IMR-90 (cell line): ENCODE measurements at regions not wholly inside any gene's neighbourhood (a gene's known extent, or its start where the extent isn't known, plus 50 kb on each side); places are given as distances from the start of the nearest gene placed in this dataset.

Experiments used
- ATAC-seq: fragments of 200-7000 bp; cut with Tn5 transposase; 2 replicates; pipeline ENCODE4 v1.9.1; 2020; ENCODE audit warnings: low read depth, mild to moderate bottlenecking, moderate library complexity
- BruUV-seq: library from RNA; stranded (reverse); fragments of 400-500 nt; replicated peaks from 2 replicates; lab custom pipeline; 2021; lab: Mats Ljungman, UMichigan
- CTCF ChIA-PET: fragments of 300-600 bp; formaldehyde crosslinking; extraction: SDS; loops from one replicate; lab custom pipeline; 2021; ENCODE audit warnings: antibody characterized with exemption; lab: Yijun Ruan, JAX
- POLR2A ChIA-PET: fragments of 300-600 bp; sonication (Branson Sonifier 250); formaldehyde crosslinking; loops from one replicate; lab custom pipeline; 2022; ENCODE audit warnings: antibody characterized with exemption; ENCODE audit not compliant: unreplicated experiment; lab: Charles Lee
- DNase-seq: peaks from one replicate; pipeline ENCODE4 v3.0.0; 2013
- H2AFZ ChIP-seq: replicated peaks from 2 replicates; pipeline ENCODE3; 2013; ENCODE audit warnings: low read length, mild to moderate bottlenecking; ENCODE audit not compliant: poor library complexity
- H2AK5ac ChIP-seq: 2 replicates; pipeline ENCODE4 v1.6.1; 2013; ENCODE audit warnings: low read depth, low read length, inconsistent platforms
- H2AK9ac ChIP-seq: replicated peaks from 2 replicates; pipeline ENCODE3; 2013; ENCODE audit warnings: mild to moderate bottlenecking, low read depth, low read length, moderate library complexity; ENCODE audit not compliant: poor library complexity
- H2BK120ac ChIP-seq: 2 replicates; pipeline ENCODE4 v1.6.1; 2013; ENCODE audit warnings: low read depth, low read length, inconsistent platforms
- H2BK15ac ChIP-seq: 3 replicates; pipeline ENCODE4 v1.6.1; 2013; ENCODE audit warnings: low read depth, low read length, inconsistent platforms
- H2BK20ac ChIP-seq: 2 replicates; pipeline ENCODE4 v1.6.1; 2013; ENCODE audit warnings: low read depth, mild to moderate bottlenecking, inconsistent platforms, low read length, moderate library complexity
- H2BK5ac ChIP-seq: 2 replicates; pipeline ENCODE4 v1.6.1; 2013; ENCODE audit warnings: mild to moderate bottlenecking, low read depth, low read length, inconsistent platforms; ENCODE audit not compliant: poor library complexity, severe bottlenecking
- H3K14ac ChIP-seq: replicated peaks from 2 replicates; pipeline ENCODE4 v1.6.1; 2013; ENCODE audit warnings: low read depth, low read length, inconsistent platforms
- H3K18ac ChIP-seq: 2 replicates; pipeline ENCODE4 v1.6.1; 2013; ENCODE audit warnings: low read depth, low read length, control low read depth
- H3K23ac ChIP-seq: 2 replicates; pipeline ENCODE4 v1.6.1; 2013; ENCODE audit warnings: low read depth, low read length, inconsistent platforms
- H3K27ac ChIP-seq: 2 replicates; pipeline ENCODE4 v1.5.1; 2013; ENCODE audit warnings: mild to moderate bottlenecking, control low read depth, low read length; ENCODE audit not compliant: insufficient read depth
- H3K27me3 ChIP-seq: 2 replicates; pipeline ENCODE4 v1.6.1; 2013; ENCODE audit warnings: low read length; ENCODE audit not compliant: control insufficient read depth, insufficient read depth
- H3K36me3 ChIP-seq: 2 replicates; pipeline ENCODE4 v1.6.1; 2013; ENCODE audit warnings: low read length, mixed read lengths; ENCODE audit not compliant: control insufficient read depth, insufficient read depth
- H3K4ac ChIP-seq: 2 replicates; pipeline ENCODE4 v1.6.1; 2013; ENCODE audit warnings: low read depth, low read length, inconsistent platforms
- H3K4me1 ChIP-seq: 2 replicates; pipeline ENCODE4 v1.6.1; 2013; ENCODE audit warnings: low read length, mixed read lengths; ENCODE audit not compliant: control insufficient read depth, insufficient read depth
- H3K4me2 ChIP-seq: 2 replicates; pipeline ENCODE4 v1.6.1; 2013; ENCODE audit warnings: low read depth, mild to moderate bottlenecking, control low read depth, low read length, moderate library complexity
- H3K4me3 ChIP-seq: 2 replicates; pipeline ENCODE4 v1.5.1; 2013; ENCODE audit warnings: low read depth, mild to moderate bottlenecking, control low read depth, low read length, moderate library complexity; ENCODE audit not compliant: insufficient read depth
- H3K56ac ChIP-seq: 2 replicates; pipeline ENCODE4 v1.6.1; 2013; ENCODE audit warnings: low read length, inconsistent platforms; ENCODE audit not compliant: insufficient read depth; ENCODE audit errors: extremely low read depth
- H3K79me1 ChIP-seq, 2 experiments: 2 replicates each; pipeline ENCODE4 v1.6.1; 2013; ENCODE audit warnings: low read length in 2 of 2, inconsistent platforms in 1 of 2, low read depth in 1 of 2
- H3K9ac ChIP-seq: 2 replicates; pipeline ENCODE4 v1.6.1; 2013; ENCODE audit warnings: low read depth, low read length, control low read depth
- H3K9me1 ChIP-seq: 2 replicates; pipeline ENCODE4 v1.6.1; 2013; ENCODE audit warnings: low read length, inconsistent platforms; ENCODE audit not compliant: insufficient read depth
- H3K9me3 ChIP-seq: 2 replicates; pipeline ENCODE4 v1.6.1; 2013; ENCODE audit warnings: low read length; ENCODE audit not compliant: control insufficient read depth, insufficient read depth
- H4K20me1 ChIP-seq: 2 replicates; pipeline ENCODE4 v1.6.1; 2013; ENCODE audit warnings: low read length, inconsistent platforms; ENCODE audit not compliant: insufficient read depth
- H4K5ac ChIP-seq: 2 replicates; pipeline ENCODE4 v1.6.1; 2013; ENCODE audit warnings: mild to moderate bottlenecking, low read depth, low read length, control low read depth
- H4K8ac ChIP-seq, 2 experiments: 2 replicates each; pipeline ENCODE4 v1.6.1; 2013; ENCODE audit warnings: low read depth in 2 of 2, low read length in 2 of 2, control low read depth in 1 of 2, inconsistent platforms in 1 of 2
- H4K91ac ChIP-seq: 2 replicates; pipeline ENCODE4 v1.6.1; 2013; ENCODE audit warnings: low read depth, low read length, inconsistent platforms; ENCODE audit not compliant: insufficient read depth
- FOS ChIP-seq: fragments of 150-350 bp; IDR thresholded peaks from 2 replicates; pipeline ENCODE4 v1.6.1; 2016; ENCODE audit warnings: low read depth, low read length
- WGBS, 2 experiments: methylation state at CpG; one replicate each; pipeline versions ENCODE4 v1.1.5 to v1.1.7; 2013; ENCODE audit warnings: missing lambda C conversion rate in 2 of 2; ENCODE audit not compliant: insufficient read length in 1 of 2; ENCODE audit errors: extremely low coverage in 2 of 2; 5-methylcytosine and 5-hydroxymethylcytosine counted together
- dilution Hi-C: fragments of 300-500 bp; cut with HindIII; formaldehyde crosslinking; loops from one replicate; pipeline ENCODE4 v1.14.3; 2018; ENCODE audit warnings: low sequenced_read_pairs; ENCODE audit not compliant: unreplicated experiment
- in situ Hi-C: fragments of 300-500 bp; cut with MboI; formaldehyde crosslinking; loops from 3 replicates; pipeline ENCODE4 v1.14.3; 2019; ENCODE audit warnings: low sequenced_read_pairs, inconsistent platforms, mixed read lengths
- intact Hi-C: fragments of 100-400 bp; cut with micrococcal nuclease; formaldehyde crosslinking; loops from 2 replicates; pipeline ENCODE4 v1.10.0; 2022

DNA sequence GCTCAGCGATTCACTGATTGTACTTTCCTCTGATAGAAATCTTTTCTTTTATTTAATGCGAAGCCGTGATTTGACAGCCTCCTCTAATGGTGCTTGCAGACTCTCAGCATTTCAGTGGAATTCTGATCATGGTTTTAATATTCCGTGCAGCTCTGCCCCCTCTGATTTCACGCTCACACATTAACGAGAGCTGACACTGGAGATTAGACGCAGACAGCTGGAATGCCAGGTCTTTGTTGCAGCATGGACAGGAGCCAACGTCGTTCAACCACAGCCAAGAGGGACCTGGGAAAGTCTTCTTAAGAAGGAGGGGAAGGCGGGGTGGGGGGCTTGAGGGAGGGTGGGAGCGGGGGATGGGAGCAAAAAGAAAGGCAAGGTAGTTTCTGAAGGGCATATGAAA lies 186.4 kb downstream of the BLID start:
- POLR2A ChIA-PET = no interaction called here
- no peaks in the 10 kb centered on the region for H3K36me3 ChIP-seq
- peak overlapping the region; percentile 2; the same call in 1 of the 2 replicates for H4K5ac ChIP-seq
- H3K4ac ChIP-seq = peak overlapping the region; percentile 26; the same call in 1 of the 2 replicates
- H3K9me1 ChIP-seq = no peaks in the 10 kb centered on the region
- peak overlapping the region; percentile 28; the same call in 1 of the 2 replicates for H3K9ac ChIP-seq
- peak overlapping the region; percentile 75 for H2AFZ ChIP-seq
- H2BK15ac ChIP-seq = peak overlapping the region; percentile 23; the same call in 1 of the 3 replicates
- no peaks in the 10 kb centered on the region for H3K27me3 ChIP-seq
- H3K18ac ChIP-seq = peak overlapping the region; percentile 35; the same call in 1 of the 2 replicates
- no peaks in the 10 kb centered on the region for H3K79me1 ChIP-seq
- no CpG with 5 or more reads among the region's 11 CpGs for WGBS, 2 experiments
- CTCF ChIA-PET = interaction anchor here (0.9 kb wide), 1 partner anchor 15 kb away, joined by 3 read pairs; no protein-coding TSS in a partner anchor
- H3K4me2 ChIP-seq = peak overlapping the region; percentile 73
- BruUV-seq = no TSS peak
- H3K27ac ChIP-seq = peak overlapping the region; percentile 2; the same call in 1 of the 2 replicates
- H2BK5ac ChIP-seq = no peak overlapping the region
- H2AK9ac ChIP-seq = no peak overlapping the region
- H2BK120ac ChIP-seq = peak overlapping the region; percentile 64
- peak overlapping the region; percentile 45; the same call in 1 of the 2 replicates for H2BK20ac ChIP-seq
- in situ Hi-C loops = no loop called here
- H3K14ac ChIP-seq = peak overlapping the region; percentile 76; the same call in 1 of the 2 replicates
- H3K9me3 ChIP-seq = no peaks in the 10 kb centered on the region
- ATAC-seq (0 out of 2 replicates have a peak, but pooled peaks have one; percentile 13), DNase-seq (peak; percentile 38)
- H3K4me1 ChIP-seq = peaks cover 14% of the 10 kb centered on the region
- dilution Hi-C loops = no loop called here
- TF ChIP-seq FOS = no peak
- no peak overlapping the region for H2AK5ac ChIP-seq
- H4K91ac ChIP-seq = no peak overlapping the region
- peak overlapping the region; percentile 8 for H3K4me3 ChIP-seq
- no peak overlapping the region for H3K56ac ChIP-seq
- no peaks in the 10 kb centered on the region for H4K20me1 ChIP-seq
- no peak overlapping the region for H3K23ac ChIP-seq
- H4K8ac ChIP-seq = peak overlapping the region; percentile 9 to 24; a peak in 3 of 4 replicates
- intact Hi-C loops = no loop called here
